WTC11 (cell line): ENCODE measurements at regions not wholly inside any gene's neighbourhood (a gene's known extent, or its start where the extent isn't known, plus 50 kb on each side); places are given as distances from the start of the nearest gene placed in this dataset.

Experiments used
- ATAC-seq: fragments of 200-7000 bp; cut with Tn5 transposase; 2 replicates; pipeline ENCODE4 v1.10.0; 2021; ENCODE audit warnings: mild to moderate bottlenecking, moderate library complexity
- CTCF ChIA-PET: fragments of 300-600 bp; sonication (Branson Sonifier 250); formaldehyde crosslinking; loops from one replicate; lab custom pipeline; 2021; ENCODE audit warnings: antibody characterized with exemption; lab: Charles Lee
- POLR2A ChIA-PET: fragments of 350-600 bp; sonication (Branson Sonifier 250); formaldehyde crosslinking; loops from one replicate; lab custom pipeline; 2021; ENCODE audit warnings: antibody characterized with exemption; lab: Charles Lee
- DNase-seq: peaks from one replicate; pipeline ENCODE4 v3.0.0; 2021; ENCODE audit warnings: low spot score
- H3K27ac Mint-ChIP-seq: 2 replicates; pipeline ENCODE4 v1.8.0; 2021; ENCODE audit warnings: mixed read lengths
- H3K27me3 Mint-ChIP-seq: 2 replicates; pipeline ENCODE4 v1.8.0; 2021; ENCODE audit warnings: low read depth, mild to moderate bottlenecking, moderate library complexity, mixed read lengths
- H3K36me3 Mint-ChIP-seq: 2 replicates; pipeline ENCODE4 v1.8.0; 2021; ENCODE audit warnings: mixed read lengths
- H3K4me1 Mint-ChIP-seq: 2 replicates; pipeline ENCODE4 v1.8.0; 2022; ENCODE audit warnings: mixed read lengths
- H3K4me3 Mint-ChIP-seq: 2 replicates; pipeline ENCODE4 v1.8.0; 2021; ENCODE audit warnings: mild to moderate bottlenecking, moderate library complexity, mixed read lengths
- H3K9me3 Mint-ChIP-seq: 2 replicates; pipeline ENCODE4 v1.8.0; 2021; ENCODE audit warnings: mixed read lengths
- ETV6 ChIP-seq: sonication (generic); formaldehyde crosslinking; IDR thresholded peaks from 2 replicates; pipeline ENCODE4 v1.8.1; 2022; ENCODE audit warnings: mild to moderate bottlenecking, missing genetic modification reagents
- FOXJ3 ChIP-seq: sonication (generic); formaldehyde crosslinking; IDR thresholded peaks from 2 replicates; pipeline ENCODE4 v1.9.0; 2021; ENCODE audit warnings: missing genetic modification reagents, mild to moderate bottlenecking, borderline replicate concordance
- FOXP1 ChIP-seq: sonication (generic); formaldehyde crosslinking; IDR thresholded peaks from 2 replicates; pipeline ENCODE4 v1.8.0; 2022; ENCODE audit warnings: missing genetic modification reagents, mild to moderate bottlenecking, moderate library complexity, borderline replicate concordance
- GTF2I ChIP-seq: fragments of 250-450 bp; sonication (Bioruptor Pico); conservative IDR thresholded peaks from 2 replicates; pipeline ENCODE4 v1.4.0; 2021; ENCODE audit warnings: mild to moderate bottlenecking
- NFATC4 ChIP-seq: fragments of 250-450 bp; sonication (Bioruptor Pico); IDR thresholded peaks from 2 replicates; pipeline ENCODE4 v1.9.0; 2021; ENCODE audit warnings: mild to moderate bottlenecking
- SOX15 ChIP-seq: fragments of 250-450 bp; sonication (Bioruptor Pico); IDR thresholded peaks from 2 replicates; pipeline ENCODE4 v1.9.0; 2021; ENCODE audit warnings: mild to moderate bottlenecking
- TEAD4 ChIP-seq: sonication (generic); formaldehyde crosslinking; IDR thresholded peaks from 2 replicates; pipeline ENCODE4 v1.8.0; 2022; ENCODE audit warnings: mild to moderate bottlenecking, missing genetic modification reagents
- ZNF219 ChIP-seq: sonication (generic); formaldehyde crosslinking; IDR thresholded peaks from 2 replicates; pipeline ENCODE4 v1.8.0; 2023; ENCODE audit warnings: missing genetic modification reagents, mild to moderate bottlenecking, borderline replicate concordance
- TF ChIP-seq, protein P1 (sequence below): fragments of 250-450 bp; sonication (Bioruptor Pico); IDR thresholded peaks from 2 replicates; pipeline ENCODE4 v2.1.2; 2022; ENCODE audit warnings: mild to moderate bottlenecking, moderate library complexity
- TF ChIP-seq, protein P2 (sequence below): sonication (generic); formaldehyde crosslinking; IDR thresholded peaks from 2 replicates; pipeline ENCODE4 v1.8.0; 2022; ENCODE audit warnings: mild to moderate bottlenecking, missing genetic modification reagents
- TF ChIP-seq, protein P3 (sequence below): sonication (generic); formaldehyde crosslinking; IDR thresholded peaks from 2 replicates; pipeline ENCODE4 v1.8.0; 2022; ENCODE audit warnings: mild to moderate bottlenecking, missing genetic modification reagents
- TF ChIP-seq, protein P4 (sequence below): sonication (generic); formaldehyde crosslinking; IDR thresholded peaks from 2 replicates; pipeline ENCODE4 v1.8.0; 2023; ENCODE audit warnings: missing genetic modification reagents, mild to moderate bottlenecking, borderline replicate concordance
- TF ChIP-seq, protein P5 (sequence below): sonication (generic); formaldehyde crosslinking; IDR thresholded peaks from 2 replicates; pipeline ENCODE4 v1.8.0; 2022; ENCODE audit warnings: missing genetic modification reagents
- TF ChIP-seq, protein P6 (sequence below): sonication (generic); formaldehyde crosslinking; conservative IDR thresholded peaks from 2 replicates; pipeline ENCODE4 v1.8.1; 2023; ENCODE audit warnings: mild to moderate bottlenecking, low read depth, missing genetic modification reagents, moderate library complexity
- TF ChIP-seq, protein P7 (sequence below): sonication (generic); formaldehyde crosslinking; conservative IDR thresholded peaks from 2 replicates; pipeline ENCODE4 v1.8.1; 2022; ENCODE audit warnings: mild to moderate bottlenecking, missing genetic modification reagents

DNA sequence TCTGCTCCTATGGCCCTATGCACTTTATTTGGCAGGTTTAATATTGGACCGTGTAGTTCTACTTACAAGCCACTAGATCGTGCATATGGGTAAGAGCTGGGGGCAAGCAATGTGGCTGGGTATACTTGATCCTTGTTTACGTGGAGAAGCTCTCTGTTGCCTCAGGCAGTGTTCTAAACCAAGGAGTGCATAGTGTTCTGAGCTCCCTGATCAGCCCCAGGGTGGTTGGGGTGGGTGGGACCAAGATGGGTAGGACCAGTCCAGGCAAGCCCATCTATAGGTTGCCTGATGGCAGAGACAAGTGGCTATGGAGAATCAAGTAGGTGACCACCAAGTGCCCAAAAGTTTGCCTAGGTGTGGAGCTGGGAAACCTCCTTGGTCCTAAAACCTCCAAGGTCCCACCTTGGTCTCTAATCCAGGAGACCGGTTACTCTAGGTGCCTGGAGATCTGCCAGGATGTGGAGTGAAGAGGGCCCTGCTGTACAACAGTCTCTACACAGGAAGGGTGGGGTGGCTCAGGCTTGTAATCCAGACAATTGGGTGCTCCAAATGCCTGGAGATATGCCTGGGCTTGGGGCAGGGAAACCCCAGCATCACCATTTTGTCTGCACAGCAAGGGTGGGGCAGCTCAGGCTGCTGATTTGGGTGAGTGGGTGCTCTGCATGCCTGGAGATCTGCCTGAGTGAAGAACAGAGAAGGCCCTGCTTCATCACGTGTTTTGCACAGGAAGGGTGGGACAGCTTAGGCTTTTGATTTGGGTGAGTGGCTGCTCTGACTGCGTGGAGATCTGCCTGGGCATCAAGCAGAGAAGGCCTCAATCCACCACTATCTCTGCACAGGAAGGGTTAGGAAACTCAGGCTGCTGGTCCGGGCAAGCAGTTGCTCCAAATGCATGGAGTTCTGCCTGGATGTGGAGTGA lies 659.8 kb downstream of the TLE4 start:
- Mint-ChIP-seq H3K27me3 (no peaks in the 10 kb centered on the region; the same call in 1 of the 2 replicates), H3K4me1 (peaks cover 4% of the 10 kb centered on the region; the same call in 1 of the 2 replicates), H3K4me3 (no peak overlapping the region), H3K36me3 (no peaks in the 10 kb centered on the region; the same call in 1 of the 2 replicates), H3K27ac (no peak overlapping the region), H3K9me3 (peaks cover 11% of the 10 kb centered on the region)
- CTCF ChIA-PET = interaction anchor here (1.0 kb wide), 1 partner anchor 259 kb away, joined by 3 read pairs; no protein-coding TSS in a partner anchor
- DNase-seq = no peak
- POLR2A ChIA-PET = no interaction called here
- no peak for ATAC-seq
- TF ChIP-seq, protein P1, sequence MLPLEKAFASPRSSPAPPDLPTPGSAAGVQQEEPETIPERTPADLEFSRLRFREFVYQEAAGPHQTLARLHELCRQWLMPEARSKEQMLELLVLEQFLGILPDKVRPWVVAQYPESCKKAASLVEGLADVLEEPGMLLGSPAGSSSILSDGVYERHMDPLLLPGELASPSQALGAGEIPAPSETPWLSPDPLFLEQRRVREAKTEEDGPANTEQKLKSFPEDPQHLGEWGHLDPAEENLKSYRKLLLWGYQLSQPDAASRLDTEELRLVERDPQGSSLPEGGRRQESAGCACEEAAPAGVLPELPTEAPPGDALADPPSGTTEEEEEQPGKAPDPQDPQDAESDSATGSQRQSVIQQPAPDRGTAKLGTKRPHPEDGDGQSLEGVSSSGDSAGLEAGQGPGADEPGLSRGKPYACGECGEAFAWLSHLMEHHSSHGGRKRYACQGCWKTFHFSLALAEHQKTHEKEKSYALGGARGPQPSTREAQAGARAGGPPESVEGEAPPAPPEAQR = no peak
- TF ChIP-seq, protein P2, sequence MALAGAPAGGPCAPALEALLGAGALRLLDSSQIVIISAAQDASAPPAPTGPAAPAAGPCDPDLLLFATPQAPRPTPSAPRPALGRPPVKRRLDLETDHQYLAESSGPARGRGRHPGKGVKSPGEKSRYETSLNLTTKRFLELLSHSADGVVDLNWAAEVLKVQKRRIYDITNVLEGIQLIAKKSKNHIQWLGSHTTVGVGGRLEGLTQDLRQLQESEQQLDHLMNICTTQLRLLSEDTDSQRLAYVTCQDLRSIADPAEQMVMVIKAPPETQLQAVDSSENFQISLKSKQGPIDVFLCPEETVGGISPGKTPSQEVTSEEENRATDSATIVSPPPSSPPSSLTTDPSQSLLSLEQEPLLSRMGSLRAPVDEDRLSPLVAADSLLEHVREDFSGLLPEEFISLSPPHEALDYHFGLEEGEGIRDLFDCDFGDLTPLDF (CRISPR knock-in tag) = no peak
- no peak for TF ChIP-seq GTF2I (CRISPR knock-in tag)

DNA sequence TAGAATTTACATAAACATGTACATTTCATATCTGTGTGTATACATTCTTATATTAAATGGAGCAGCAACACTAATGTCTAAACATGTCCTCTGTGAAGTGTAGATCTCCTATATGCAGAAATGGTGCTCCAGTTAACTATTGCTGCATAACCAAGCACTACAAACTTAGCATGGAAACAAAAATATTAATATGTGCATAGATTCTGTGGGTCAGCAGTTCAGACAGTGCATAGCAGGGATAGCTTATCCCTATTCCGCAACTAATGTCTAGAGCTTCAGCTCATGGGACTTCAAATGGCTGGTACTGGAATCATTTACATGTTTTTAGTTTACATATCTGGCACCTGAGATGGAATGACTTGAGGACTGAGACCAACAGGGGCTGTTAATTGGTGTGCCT lies 652.1 kb downstream of the TLE4 start:
- no peak overlapping the region for H3K4me3 Mint-ChIP-seq
- ATAC-seq = no peak
- H3K36me3 Mint-ChIP-seq = no peaks in the 10 kb centered on the region; the same call in 1 of the 2 replicates
- no peaks in the 10 kb centered on the region for H3K27me3 Mint-ChIP-seq
- no peak overlapping the region for H3K27ac Mint-ChIP-seq
- CTCF ChIA-PET = no interaction called here
- peaks cover 17% of the 10 kb centered on the region for H3K9me3 Mint-ChIP-seq
- POLR2A ChIA-PET = interaction anchor here (0.5 kb wide), 1 partner anchor 1821 kb away, joined by 3 read pairs; no protein-coding TSS in a partner anchor
- no peaks in the 10 kb centered on the region for H3K4me1 Mint-ChIP-seq
- no peak for DNase-seq
- TF ChIP-seq TEAD4 (CRISPR knock-in tag) (no peak), ETV6 (no peak), ZNF219 (CRISPR knock-in tag) (no peak), SOX15 (no peak), GTF2I (CRISPR knock-in tag) (no peak), FOXP1 (CRISPR knock-in tag) (no peak), FOXJ3 (CRISPR knock-in tag) (no peak), NFATC4 (no peak)
- TF ChIP-seq, protein P3, sequence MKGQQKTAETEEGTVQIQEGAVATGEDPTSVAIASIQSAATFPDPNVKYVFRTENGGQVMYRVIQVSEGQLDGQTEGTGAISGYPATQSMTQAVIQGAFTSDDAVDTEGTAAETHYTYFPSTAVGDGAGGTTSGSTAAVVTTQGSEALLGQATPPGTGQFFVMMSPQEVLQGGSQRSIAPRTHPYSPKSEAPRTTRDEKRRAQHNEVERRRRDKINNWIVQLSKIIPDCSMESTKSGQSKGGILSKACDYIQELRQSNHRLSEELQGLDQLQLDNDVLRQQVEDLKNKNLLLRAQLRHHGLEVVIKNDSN (CRISPR knock-in tag) = no peak
- TF ChIP-seq, protein P4, sequence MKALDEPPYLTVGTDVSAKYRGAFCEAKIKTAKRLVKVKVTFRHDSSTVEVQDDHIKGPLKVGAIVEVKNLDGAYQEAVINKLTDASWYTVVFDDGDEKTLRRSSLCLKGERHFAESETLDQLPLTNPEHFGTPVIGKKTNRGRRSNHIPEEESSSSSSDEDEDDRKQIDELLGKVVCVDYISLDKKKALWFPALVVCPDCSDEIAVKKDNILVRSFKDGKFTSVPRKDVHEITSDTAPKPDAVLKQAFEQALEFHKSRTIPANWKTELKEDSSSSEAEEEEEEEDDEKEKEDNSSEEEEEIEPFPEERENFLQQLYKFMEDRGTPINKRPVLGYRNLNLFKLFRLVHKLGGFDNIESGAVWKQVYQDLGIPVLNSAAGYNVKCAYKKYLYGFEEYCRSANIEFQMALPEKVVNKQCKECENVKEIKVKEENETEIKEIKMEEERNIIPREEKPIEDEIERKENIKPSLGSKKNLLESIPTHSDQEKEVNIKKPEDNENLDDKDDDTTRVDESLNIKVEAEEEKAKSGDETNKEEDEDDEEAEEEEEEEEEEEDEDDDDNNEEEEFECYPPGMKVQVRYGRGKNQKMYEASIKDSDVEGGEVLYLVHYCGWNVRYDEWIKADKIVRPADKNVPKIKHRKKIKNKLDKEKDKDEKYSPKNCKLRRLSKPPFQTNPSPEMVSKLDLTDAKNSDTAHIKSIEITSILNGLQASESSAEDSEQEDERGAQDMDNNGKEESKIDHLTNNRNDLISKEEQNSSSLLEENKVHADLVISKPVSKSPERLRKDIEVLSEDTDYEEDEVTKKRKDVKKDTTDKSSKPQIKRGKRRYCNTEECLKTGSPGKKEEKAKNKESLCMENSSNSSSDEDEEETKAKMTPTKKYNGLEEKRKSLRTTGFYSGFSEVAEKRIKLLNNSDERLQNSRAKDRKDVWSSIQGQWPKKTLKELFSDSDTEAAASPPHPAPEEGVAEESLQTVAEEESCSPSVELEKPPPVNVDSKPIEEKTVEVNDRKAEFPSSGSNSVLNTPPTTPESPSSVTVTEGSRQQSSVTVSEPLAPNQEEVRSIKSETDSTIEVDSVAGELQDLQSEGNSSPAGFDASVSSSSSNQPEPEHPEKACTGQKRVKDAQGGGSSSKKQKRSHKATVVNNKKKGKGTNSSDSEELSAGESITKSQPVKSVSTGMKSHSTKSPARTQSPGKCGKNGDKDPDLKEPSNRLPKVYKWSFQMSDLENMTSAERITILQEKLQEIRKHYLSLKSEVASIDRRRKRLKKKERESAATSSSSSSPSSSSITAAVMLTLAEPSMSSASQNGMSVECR = no peak
- TF ChIP-seq, protein P5, sequence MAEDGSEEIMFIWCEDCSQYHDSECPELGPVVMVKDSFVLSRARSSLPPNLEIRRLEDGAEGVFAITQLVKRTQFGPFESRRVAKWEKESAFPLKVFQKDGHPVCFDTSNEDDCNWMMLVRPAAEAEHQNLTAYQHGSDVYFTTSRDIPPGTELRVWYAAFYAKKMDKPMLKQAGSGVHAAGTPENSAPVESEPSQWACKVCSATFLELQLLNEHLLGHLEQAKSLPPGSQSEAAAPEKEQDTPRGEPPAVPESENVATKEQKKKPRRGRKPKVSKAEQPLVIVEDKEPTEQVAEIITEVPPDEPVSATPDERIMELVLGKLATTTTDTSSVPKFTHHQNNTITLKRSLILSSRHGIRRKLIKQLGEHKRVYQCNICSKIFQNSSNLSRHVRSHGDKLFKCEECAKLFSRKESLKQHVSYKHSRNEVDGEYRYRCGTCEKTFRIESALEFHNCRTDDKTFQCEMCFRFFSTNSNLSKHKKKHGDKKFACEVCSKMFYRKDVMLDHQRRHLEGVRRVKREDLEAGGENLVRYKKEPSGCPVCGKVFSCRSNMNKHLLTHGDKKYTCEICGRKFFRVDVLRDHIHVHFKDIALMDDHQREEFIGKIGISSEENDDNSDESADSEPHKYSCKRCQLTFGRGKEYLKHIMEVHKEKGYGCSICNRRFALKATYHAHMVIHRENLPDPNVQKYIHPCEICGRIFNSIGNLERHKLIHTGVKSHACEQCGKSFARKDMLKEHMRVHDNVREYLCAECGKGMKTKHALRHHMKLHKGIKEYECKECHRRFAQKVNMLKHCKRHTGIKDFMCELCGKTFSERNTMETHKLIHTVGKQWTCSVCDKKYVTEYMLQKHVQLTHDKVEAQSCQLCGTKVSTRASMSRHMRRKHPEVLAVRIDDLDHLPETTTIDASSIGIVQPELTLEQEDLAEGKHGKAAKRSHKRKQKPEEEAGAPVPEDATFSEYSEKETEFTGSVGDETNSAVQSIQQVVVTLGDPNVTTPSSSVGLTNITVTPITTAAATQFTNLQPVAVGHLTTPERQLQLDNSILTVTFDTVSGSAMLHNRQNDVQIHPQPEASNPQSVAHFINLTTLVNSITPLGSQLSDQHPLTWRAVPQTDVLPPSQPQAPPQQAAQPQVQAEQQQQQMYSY (CRISPR knock-in tag) = no peak
- TF ChIP-seq, protein P6, sequence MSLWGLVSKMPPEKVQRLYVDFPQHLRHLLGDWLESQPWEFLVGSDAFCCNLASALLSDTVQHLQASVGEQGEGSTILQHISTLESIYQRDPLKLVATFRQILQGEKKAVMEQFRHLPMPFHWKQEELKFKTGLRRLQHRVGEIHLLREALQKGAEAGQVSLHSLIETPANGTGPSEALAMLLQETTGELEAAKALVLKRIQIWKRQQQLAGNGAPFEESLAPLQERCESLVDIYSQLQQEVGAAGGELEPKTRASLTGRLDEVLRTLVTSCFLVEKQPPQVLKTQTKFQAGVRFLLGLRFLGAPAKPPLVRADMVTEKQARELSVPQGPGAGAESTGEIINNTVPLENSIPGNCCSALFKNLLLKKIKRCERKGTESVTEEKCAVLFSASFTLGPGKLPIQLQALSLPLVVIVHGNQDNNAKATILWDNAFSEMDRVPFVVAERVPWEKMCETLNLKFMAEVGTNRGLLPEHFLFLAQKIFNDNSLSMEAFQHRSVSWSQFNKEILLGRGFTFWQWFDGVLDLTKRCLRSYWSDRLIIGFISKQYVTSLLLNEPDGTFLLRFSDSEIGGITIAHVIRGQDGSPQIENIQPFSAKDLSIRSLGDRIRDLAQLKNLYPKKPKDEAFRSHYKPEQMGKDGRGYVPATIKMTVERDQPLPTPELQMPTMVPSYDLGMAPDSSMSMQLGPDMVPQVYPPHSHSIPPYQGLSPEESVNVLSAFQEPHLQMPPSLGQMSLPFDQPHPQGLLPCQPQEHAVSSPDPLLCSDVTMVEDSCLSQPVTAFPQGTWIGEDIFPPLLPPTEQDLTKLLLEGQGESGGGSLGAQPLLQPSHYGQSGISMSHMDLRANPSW (CRISPR knock-in tag) = no peak
- TF ChIP-seq, protein P7, sequence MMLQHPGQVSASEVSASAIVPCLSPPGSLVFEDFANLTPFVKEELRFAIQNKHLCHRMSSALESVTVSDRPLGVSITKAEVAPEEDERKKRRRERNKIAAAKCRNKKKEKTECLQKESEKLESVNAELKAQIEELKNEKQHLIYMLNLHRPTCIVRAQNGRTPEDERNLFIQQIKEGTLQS (CRISPR knock-in tag) = no peak
